Liver (tissue), 8 donors: ENCODE measurements at regions not wholly inside any gene's neighbourhood (a gene's known extent, or its start where the extent isn't known, plus 50 kb on each side); places are given as distances from the start of the nearest gene placed in this dataset.

Experiments
- DNase-seq: peaks from one replicate; pipeline ENCODE4 v3.0.0-alpha.2; 2017; ENCODE audit warnings: low spot score
- H3K27ac ChIP-seq, 2 donors: one replicate each; pipeline ENCODE4 v1.7.0; 2013; ENCODE audit warnings: inconsistent platforms in 2 of 2, low read length in 2 of 2, control low read depth in 1 of 2, low read depth in 1 of 2, mild to moderate bottlenecking in 1 of 2
- H3K27me3 ChIP-seq, 4 donors: one replicate each; pipeline versions ENCODE4 v1.6.1 to v1.7.0; 2013; ENCODE audit warnings: low read length in 3 of 4, inconsistent platforms in 1 of 4, mild to moderate bottlenecking in 1 of 4, moderate library complexity in 1 of 4; ENCODE audit not compliant: control insufficient read depth in 4 of 4, insufficient read depth in 4 of 4
- H3K36me3 ChIP-seq, 4 donors: one replicate each; pipeline versions ENCODE4 v1.6.1 to v1.7.0; 2013; ENCODE audit warnings: low read length in 3 of 4, mild to moderate bottlenecking in 3 of 4, low read depth in 1 of 4, moderate library complexity in 1 of 4; ENCODE audit not compliant: control insufficient read depth in 4 of 4, insufficient read depth in 3 of 4
- H3K4me1 ChIP-seq, 4 donors: one replicate each; pipeline versions ENCODE4 v1.6.1 to v1.7.0; 2013; ENCODE audit warnings: low read length in 3 of 4, mild to moderate bottlenecking in 3 of 4, moderate library complexity in 1 of 4; ENCODE audit not compliant: control insufficient read depth in 4 of 4, insufficient read depth in 4 of 4
- H3K4me3 ChIP-seq, 3 donors: one replicate each; pipeline versions ENCODE4 v1.6.1 to v1.7.0; 2013; ENCODE audit warnings: low read length in 3 of 3, control low read depth in 1 of 3, low read depth in 1 of 3, mild to moderate bottlenecking in 1 of 3
- H3K9ac ChIP-seq, 2 donors: one replicate each; pipeline ENCODE4 v1.7.0; 2013; ENCODE audit warnings: low read length in 2 of 2, mild to moderate bottlenecking in 2 of 2, moderate library complexity in 2 of 2, control low read depth in 1 of 2, low read depth in 1 of 2
- H3K9me3 ChIP-seq, 4 donors: one replicate each; pipeline versions ENCODE4 v1.6.1 to v1.7.0; 2013; ENCODE audit warnings: low read length in 3 of 4; ENCODE audit not compliant: control insufficient read depth in 4 of 4
- CTCF ChIP-seq: fragments of 150-350 bp; IDR thresholded peaks from 2 replicates; pipeline ENCODE4 v1.5.1; 2017; ENCODE audit warnings: improper control_type of control experiment, low read depth, low read length; ENCODE audit not compliant: missing input control
- EGR1 ChIP-seq, 2 donors: IDR thresholded peaks; 2 replicates each; pipeline ENCODE4 v1.6.1; 2016 to 2018; ENCODE audit warnings: antibody characterized with exemption in 2 of 2, low read depth in 2 of 2
- FOXA1 ChIP-seq: IDR thresholded peaks from 2 replicates; pipeline ENCODE4 v1.6.1; 2016; ENCODE audit warnings: antibody characterized with exemption
- FOXA2 ChIP-seq: IDR thresholded peaks from 2 replicates; pipeline ENCODE4 v1.6.1; 2016; ENCODE audit warnings: antibody characterized with exemption
- GABPA ChIP-seq, 2 donors: IDR thresholded peaks in 1 of 2; conservative IDR thresholded peaks in 1 of 2; 2 replicates each; pipeline ENCODE4 v1.6.1; 2016; ENCODE audit warnings: antibody characterized with exemption in 2 of 2, mild to moderate bottlenecking in 1 of 2, moderate library complexity in 1 of 2
- HNF4A ChIP-seq, 2 donors: conservative IDR thresholded peaks; 2 replicates each; pipeline ENCODE4 v1.6.1; 2016; ENCODE audit warnings: antibody characterized with exemption in 2 of 2, mild to moderate bottlenecking in 2 of 2
- JUND ChIP-seq, 2 donors: IDR thresholded peaks; 2 replicates each; pipeline ENCODE4 v1.6.1; 2016; ENCODE audit warnings: antibody characterized with exemption in 2 of 2
- MAX ChIP-seq: IDR thresholded peaks from 2 replicates; pipeline ENCODE4 v1.6.1; 2016; ENCODE audit warnings: antibody characterized with exemption
- NR2F2 ChIP-seq: IDR thresholded peaks from 2 replicates; pipeline ENCODE4 v1.6.1; 2016; ENCODE audit warnings: antibody characterized with exemption
- REST ChIP-seq: IDR thresholded peaks from 2 replicates; pipeline ENCODE4 v1.6.1; 2016; ENCODE audit warnings: antibody characterized with exemption, mild to moderate bottlenecking
- RXRA ChIP-seq, 2 donors: IDR thresholded peaks; 2 replicates each; pipeline ENCODE4 v1.6.1; 2017 to 2018; ENCODE audit warnings: antibody characterized with exemption in 2 of 2, mild to moderate bottlenecking in 1 of 2
- YY1 ChIP-seq: IDR thresholded peaks from 2 replicates; pipeline ENCODE4 v1.6.1; 2016; ENCODE audit warnings: antibody characterized with exemption, mild to moderate bottlenecking
- WGBS: extraction: QIAGEN DNeasy Blood & Tissue Kit; methylation state at CpG from one replicate; pipeline ENCODE4 v1.1.7; 2013; 5-methylcytosine and 5-hydroxymethylcytosine counted together
- donor health status: healthy.
- donor health status: healthy.
- donor health status: healthy.
- donor health status: healthy.
- donor health status: healthy.

GRCh38 chr3:72382460-72382859, 465.8 kb downstream of the SHQ1 start:
- peaks cover 0 to 13% (median 8%) of the 10 kb centered on the region in 4 donors for H3K4me1 ChIP-seq
- no peak for DNase-seq
- 97% methylated on average over 4 of the region's 4 CpGs for WGBS
- TF ChIP-seq RXRA (IDR thresholded peaks at IDR 0.05), result no peak
- H3K4me3 ChIP-seq, result no peak overlapping the region
- no peak overlapping the region for H3K9ac ChIP-seq
- no peaks in the 10 kb centered on the region for H3K9me3 ChIP-seq
- no peak overlapping the region for H3K27ac ChIP-seq
- H3K36me3 ChIP-seq, result peaks cover 0 to 7% (median 2%) of the 10 kb centered on the region in 4 donors
- no peaks in the 10 kb centered on the region for H3K27me3 ChIP-seq

- Histone ChIP-seq H3K9me3 (no peaks in the 10 kb centered on the region), H3K27me3 (no peaks in the 10 kb centered on the region), H3K4me1 (peaks cover 5 to 20% (median 9%) of the 10 kb centered on the region in 4 donors), H3K4me3 (no peak overlapping the region), H3K36me3 (peaks cover 0 to 7% (median 2%) of the 10 kb centered on the region in 4 donors), H3K9ac (no peak overlapping the region), H3K27ac (no peak overlapping the region)
- no peak for DNase-seq
- TF ChIP-seq REST (no peak), FOXA2 (no peak), CTCF (no peak), MAX (no peak), JUND (IDR thresholded peaks at IDR 0.05) (no peak), GABPA (IDR thresholded peaks at IDR 0.05 in 1 of 2, conservative IDR thresholded peaks at IDR 0.05 in 1 of 2) (no peak), YY1 (no peak), FOXA1 (no peak), NR2F2 (no peak), HNF4A (conservative IDR thresholded peaks at IDR 0.05) (no peak)
- WGBS, result 96% methylated on average over 6 of the region's 6 CpGs
These were observed 466.7 kb downstream of the SHQ1 start for GRCh38 chr3:72381584-72381983.

- DNase-seq, result no peak
- Histone ChIP-seq H3K36me3 (peaks cover 0 to 7% (median 2%) of the 10 kb centered on the region in 4 donors), H3K27me3 (no peaks in the 10 kb centered on the region), H3K9ac (no peak overlapping the region), H3K4me3 (no peak overlapping the region), H3K9me3 (no peaks in the 10 kb centered on the region), H3K4me1 (peaks cover 4 to 20% (median 8%) of the 10 kb centered on the region in 4 donors), H3K27ac (no peak overlapping the region)
- 95% methylated on average over 8 of the region's 8 CpGs for WGBS
- no peak for TF ChIP-seq NR2F2
- TF ChIP-seq EGR1 (IDR thresholded peaks at IDR 0.05; ENCODE audit: low read depth in 2 of 2), result no peak
- no peak for TF ChIP-seq REST
- TF ChIP-seq GABPA (IDR thresholded peaks at IDR 0.05 in 1 of 2, conservative IDR thresholded peaks at IDR 0.05 in 1 of 2), result no peak
These were observed 467.3 kb downstream of the SHQ1 start for GRCh38 chr3:72380711-72381493.
